Activated CD4-positive, alpha-beta T cell treated with anti-CD3 and anti-CD28 coated beads, Interleukin-2, amount 50 U/mL, for 1 hour (primary cell): ENCODE measurements at regions not wholly inside any gene's neighbourhood (a gene's known extent, or its start where the extent isn't known, plus 50 kb on each side); places are given as distances from the start of the nearest gene placed in this dataset.
"Not testable (repeated sequence)": the region's sequence is repeated elsewhere in the genome, so short reads cannot be mapped to it uniquely, and the experiment has no call there.

Experiments
- DNase-seq: peaks from one replicate; pipeline ENCODE4 v3.0.0-alpha.2; 2020

DNA sequence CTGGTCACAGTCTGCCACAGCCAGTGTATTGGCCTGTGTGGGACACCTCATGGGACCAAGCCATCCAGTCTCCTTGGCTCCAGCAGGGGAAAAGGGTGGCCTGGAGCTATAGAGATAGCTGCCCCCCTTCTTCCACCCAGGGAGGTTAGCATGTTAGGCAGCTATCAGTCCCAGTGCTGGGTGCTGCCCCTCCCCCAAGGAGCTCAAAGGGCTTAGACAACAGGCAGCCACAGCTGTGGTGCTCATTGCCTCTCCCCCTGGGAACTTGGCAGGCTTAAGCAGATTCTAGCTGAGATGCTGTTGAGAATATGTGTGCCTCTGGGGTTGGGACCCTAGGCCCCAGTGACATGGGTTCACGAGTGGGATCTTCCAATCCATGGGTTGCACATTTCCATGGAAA lies 226.0 kb upstream of the PTGER4 start:
- no peak for DNase-seq

- no peak for DNase-seq
Measured at GRCh38 chr5:40452874-40453624, 226.7 kb upstream of the PTGER4 start.

DNA sequence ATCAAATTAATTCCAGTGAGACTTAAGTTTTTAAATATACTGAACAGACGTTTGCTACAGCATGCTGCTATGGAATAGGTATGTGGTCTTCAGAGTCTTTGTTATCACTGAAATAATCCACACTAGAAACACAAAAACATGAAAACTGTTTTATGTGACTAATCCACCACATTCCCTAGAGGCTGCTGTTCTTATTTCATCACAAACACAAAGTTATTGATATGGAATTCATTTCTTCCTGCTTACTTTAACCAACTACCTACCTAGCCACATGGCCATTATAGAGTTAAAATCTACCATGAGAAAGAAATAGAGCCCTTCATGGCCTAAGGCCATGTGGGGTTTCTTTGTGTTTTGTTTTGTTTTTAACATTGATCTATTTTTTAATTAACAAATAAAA lies 232.3 kb upstream of the PTGER4 start:
- no peak for DNase-seq

DNA sequence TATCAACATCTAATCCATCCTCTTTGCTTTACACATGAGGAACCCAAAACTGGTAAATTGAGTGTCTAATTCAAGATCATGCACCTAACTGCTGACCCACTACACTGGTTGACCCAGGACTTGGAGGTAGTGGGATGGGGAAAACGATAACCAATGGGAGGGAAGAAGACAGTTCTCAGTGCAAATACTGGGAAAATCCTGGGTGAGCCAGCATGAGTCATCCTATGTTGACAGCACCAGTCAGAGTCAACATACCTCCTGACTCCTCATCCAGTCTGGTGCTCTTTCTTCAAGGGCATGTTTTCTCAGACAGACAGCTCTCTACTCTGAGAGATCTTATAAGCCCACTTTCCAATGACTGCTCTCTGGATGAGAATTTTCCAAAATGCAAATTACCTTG lies 232.8 kb upstream of the PTGER4 start:
- DNase-seq = no peak

GRCh38 chr5:40442346-40442745 lies 237.4 kb upstream of the PTGER4 start:
- DNase-seq = no peak

- peak; percentile 37 for DNase-seq
Measured at GRCh38 chr5:40441733-40442132, 238.0 kb upstream of the PTGER4 start.

- DNase-seq = no peak
Measured at GRCh38 chr5:40440746-40441145, 239.0 kb upstream of the PTGER4 start.

DNA sequence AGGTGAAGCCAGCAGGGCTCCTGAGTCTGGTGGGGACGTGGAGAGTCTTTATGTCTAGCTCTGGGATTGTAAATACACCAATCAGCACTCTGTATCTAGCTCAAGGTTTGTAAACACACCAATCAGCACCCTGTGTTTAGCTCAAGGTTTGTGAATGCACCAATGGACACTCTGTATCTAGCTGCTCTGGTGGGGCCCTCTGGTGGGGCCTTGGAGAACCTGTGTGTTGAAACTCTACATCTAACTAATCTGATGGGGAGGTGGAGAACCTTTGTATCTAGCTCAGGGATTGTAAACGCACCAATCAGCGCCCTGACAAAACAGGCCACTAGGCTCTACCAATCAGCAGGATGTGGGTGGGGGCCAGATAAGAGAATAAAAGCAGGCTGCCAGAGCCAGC lies 240.6 kb upstream of the PTGER4 start:
- peak; percentile 23 for DNase-seq

- not testable (repeated sequence) for DNase-seq
Measured at GRCh38 chr5:40438646-40439045, 241.1 kb upstream of the PTGER4 start.

- DNase-seq = no peak
Measured at GRCh38 chr5:40437452-40437861, 242.3 kb upstream of the PTGER4 start.

DNA sequence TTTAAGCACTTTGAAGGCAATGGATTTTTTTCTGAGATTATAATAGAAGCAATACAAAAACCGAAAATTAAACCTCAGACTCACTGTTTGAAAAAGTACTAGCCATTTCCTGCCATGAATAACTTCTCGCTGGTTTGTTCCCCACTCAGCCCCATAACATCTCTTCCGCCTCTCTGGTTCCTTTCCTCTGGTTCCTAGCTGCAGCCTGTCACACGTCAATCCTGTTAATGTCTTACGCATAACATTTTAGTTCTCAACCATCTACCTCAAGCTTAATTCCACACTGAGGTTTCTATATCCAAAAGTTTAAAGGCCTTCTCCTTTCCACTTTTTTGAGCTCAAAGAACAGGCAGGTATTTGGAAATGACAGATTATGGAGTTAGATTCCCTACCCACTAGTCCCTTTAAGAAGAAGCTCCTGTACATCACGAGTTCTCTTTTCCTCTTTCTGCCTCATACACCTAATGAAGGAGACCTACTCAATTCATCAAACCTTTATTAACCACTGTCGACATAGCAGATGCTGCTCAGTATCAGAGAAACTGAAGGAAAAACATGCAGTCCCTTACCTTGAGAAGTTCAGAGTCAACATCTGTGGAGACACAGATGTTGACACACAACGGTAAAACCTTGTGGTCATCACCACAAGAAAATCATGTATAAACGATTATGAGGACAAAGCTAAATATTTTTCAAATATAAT lies 243.0 kb upstream of the PTGER4 start:
- DNase-seq = peak; percentile 33

GRCh38 chr5:40435706-40436105 lies 244.0 kb upstream of the PTGER4 start:
- not testable (repeated sequence) for DNase-seq

DNA sequence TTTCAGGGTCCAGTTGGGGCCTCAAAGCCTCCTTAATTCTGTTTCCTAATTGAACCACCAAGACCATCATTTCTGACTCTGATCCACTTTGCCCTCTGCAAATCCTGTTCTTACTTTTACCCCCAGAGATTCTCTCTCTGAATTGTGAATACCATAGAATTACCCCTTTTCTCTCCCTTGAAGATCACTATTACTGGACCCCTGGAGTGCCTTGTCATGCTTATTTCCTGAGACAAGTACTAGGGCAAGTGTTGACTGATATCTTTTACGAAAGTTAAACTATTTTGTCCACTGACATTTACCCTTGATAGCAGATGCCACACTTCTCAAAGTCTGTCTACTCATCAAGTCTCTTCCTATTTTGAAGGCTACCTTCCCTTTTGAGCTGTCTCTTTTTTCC lies 246.9 kb upstream of the PTGER4 start:
- no peak for DNase-seq

DNA sequence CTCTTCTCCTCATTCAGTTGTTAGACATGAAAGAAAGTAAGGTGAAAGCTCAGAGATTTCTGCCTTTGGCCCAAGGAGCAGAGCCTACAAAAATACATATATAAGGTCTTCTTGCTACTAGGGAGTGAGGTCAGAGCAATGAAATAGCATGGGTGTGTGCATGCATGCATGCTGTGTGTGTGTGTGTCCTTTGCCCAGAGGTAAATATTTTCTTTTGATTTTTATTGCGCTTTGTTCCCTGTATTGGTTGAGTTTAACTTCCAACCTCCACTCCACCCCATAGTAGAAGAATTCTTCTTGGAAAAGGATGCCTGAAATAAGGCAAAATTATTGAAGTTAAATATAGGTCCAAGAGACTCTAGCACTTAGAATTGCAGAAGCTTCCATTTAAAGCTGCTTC lies 248.0 kb upstream of the PTGER4 start:
- DNase-seq = no peak

DNA sequence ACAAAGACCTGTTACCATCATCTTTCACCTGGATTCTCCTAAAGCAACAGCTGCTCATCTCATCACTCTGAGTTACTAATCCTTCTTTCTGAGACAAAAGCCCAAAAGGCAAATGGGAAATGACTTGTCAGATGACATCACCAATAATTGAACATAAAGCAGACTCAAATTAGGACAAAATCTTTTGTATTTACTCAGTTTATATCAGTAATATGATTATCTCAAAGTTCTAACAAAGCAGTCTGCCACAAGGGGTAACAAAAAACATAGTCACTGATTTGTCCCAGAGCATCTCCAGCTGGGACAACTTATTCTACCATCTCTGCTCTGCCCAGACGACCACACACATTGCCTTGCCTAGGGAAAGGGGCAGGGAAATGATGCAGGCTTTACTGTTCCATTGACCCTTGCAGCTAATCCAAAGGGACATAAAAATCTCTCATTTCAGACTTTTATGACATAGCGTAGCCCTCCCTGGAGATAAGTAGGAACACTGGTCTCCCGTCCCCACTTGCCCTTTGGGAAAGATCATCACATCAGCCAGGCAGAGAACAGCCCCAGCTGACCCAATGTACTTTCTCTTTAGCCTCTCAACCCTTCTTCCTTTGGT lies 249.5 kb upstream of the PTGER4 start:
- no peak for DNase-seq

- DNase-seq = no peak
Measured at GRCh38 chr5:40429258-40430100, 250.2 kb upstream of the PTGER4 start.

DNA sequence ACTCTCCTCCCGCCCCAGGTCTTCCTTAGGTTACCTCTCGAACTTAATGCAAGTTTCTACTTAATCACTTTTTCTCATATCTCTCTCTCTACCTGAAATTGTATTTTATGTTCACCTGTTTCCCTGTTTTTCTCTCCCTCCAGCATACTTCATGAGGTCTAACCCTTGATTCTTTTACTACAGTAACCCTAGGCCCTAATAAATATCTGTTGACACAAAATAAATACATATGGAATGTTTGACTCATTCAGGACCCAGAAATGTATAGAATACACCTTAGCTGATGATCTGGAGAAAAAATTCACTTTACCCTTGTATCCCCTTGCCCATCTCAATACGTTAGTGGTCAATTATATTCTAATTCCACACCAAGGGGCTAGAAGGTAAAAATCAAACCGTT lies 250.9 kb upstream of the PTGER4 start:
- DNase-seq = no peak

GRCh38 chr5:40428126-40428525 lies 251.6 kb upstream of the PTGER4 start:
- no peak for DNase-seq

DNA sequence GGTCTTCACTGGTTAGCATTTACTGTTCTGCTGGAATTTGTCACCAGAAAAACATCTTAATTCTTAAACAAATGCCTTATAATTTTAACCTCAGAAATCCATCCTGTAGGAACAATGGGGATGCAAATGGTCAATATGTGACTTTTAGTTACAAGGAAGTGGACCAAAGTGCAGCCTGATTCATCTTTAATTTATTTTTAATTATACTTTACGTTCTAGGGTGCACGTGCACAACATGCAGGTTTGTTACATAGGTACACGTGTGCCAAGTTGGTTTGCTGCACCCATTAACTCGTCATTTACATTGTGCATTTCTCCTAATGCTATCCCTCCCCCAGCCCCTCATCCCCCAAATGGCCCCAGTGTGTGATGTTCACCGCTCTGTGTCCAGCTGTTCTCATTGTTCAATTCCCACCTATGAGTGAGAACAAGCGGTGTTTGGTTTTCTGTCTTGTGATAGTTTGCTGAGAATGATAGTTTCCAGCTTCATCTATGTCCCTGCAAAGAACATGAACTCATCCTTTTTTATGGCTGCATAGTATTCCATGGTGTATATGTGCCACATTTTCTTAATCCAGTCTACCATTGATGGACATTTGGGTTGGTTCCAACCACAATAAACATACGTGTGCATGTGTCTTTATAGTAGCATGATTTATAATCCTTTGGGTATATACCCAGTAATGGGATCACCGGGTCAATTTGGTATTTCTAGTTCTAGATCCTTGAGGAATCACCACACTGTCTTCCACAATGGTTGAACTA lies 262.5 kb upstream of the PTGER4 start:
- DNase-seq = not testable (repeated sequence)

DNA sequence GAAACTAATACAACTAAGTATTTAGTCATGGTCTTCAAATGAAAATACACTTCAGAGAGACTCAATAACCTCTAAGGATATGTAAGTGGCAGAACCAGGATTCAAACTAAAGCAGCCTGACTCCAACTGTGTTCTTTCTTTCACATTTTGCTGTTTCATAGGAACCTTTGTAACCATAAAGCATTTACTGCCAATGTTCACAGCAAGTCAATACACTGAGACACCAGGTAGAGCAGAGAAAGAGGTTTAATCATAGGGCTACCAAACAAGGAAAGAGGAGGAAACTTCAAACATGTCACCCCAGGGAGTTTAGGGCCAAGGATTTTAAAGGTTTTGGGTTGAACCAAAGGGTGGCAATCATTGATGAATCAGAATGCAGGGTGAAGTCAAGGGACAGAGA lies 263.1 kb upstream of the PTGER4 start:
- DNase-seq = no peak

GRCh38 chr5:40416098-40416497 lies 263.6 kb upstream of the PTGER4 start:
- no peak for DNase-seq

DNA sequence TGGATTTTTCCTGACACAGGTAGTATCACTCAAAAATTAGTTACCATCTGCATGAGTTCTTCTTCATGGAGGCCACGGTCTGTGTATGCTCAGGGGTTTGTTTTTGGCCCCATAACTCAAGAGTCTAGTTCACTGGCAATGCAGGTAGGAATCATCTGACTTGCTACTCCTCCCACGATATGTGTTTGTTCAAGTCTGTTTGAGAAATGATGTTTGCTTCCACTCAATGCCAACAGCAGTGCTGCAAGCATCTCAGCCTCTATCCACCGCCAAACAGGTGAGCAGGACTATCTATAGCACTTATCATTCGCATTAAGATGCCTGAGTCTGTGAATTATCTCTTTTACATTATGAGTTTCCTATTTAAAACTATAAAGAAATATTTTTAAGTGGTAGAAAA lies 264.8 kb upstream of the PTGER4 start:
- no peak for DNase-seq
